HG03060 (cell line): ENCODE measurements at regions not wholly inside any gene's neighbourhood (a gene's known extent, or its start where the extent isn't known, plus 50 kb on each side); places are given as distances from the start of the nearest gene placed in this dataset.
"Not testable (repeated sequence)": the region's sequence is repeated elsewhere in the genome, so short reads cannot be mapped to it uniquely, and the experiment has no call there.

Experiments used
- ATAC-seq: cut with Tn5 transposase; IDR thresholded peaks from one replicate; pipeline ENCODE4 v1.9.1; 2021; ENCODE audit warnings: low read depth, moderate number of reproducible peaks; ENCODE audit not compliant: unreplicated experiment

DNA sequence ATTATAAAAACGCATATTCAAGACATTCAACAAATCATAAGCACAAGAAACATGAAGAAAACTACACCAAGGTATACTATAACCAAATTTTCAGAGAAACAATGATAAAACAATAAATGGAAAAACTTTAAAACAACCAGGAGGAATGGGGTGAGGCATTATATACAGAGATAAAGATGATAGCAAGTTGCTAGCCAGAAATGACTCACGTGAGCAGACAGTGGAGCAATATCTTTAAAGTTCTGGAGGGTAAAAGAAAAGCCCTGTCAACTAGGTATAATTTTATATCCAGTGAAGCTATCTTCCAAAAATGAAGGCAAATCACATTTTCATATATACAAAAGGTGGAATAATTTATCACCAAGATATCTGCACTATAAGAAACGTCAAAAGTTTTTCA, 97.8 kb upstream of the PCED1B start:
- ATAC-seq: no peak

DNA sequence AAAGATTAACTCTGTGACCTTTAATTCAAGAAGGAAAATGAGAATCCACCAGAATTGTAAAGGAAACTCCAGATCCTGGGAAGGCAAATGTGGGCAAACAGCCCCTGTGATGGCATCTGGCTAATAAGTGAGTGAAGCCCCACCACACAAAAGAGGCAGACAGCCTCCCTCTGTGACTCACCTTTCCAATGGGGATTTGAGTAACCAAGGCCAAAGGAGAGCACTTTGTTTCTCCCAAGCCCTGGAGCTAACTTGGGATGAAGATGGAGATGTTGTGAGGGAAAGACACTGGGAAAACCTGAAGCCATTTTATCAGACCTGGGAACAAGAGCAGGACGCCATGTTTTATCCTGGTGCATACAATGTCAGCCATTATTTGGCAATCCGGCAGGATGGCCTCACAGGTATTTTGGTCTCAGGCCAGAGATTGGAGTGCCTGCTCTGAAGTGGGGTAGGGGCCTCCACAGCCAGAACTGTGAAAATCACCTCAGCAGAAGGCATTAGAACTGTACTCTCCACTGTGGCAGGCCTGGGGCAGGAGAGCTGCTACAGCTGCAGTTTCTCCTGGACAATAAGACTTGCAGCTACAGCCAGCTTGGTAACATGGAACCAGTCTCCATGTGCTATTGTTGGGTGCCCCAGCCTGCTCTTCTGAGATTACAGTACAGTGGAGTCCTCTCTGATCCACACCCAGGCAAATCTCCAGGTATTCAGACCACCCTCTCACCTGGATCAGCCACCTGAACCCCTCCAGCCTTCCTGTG, 96.6 kb upstream of the PCED1B start:
- ATAC-seq: no peak

DNA sequence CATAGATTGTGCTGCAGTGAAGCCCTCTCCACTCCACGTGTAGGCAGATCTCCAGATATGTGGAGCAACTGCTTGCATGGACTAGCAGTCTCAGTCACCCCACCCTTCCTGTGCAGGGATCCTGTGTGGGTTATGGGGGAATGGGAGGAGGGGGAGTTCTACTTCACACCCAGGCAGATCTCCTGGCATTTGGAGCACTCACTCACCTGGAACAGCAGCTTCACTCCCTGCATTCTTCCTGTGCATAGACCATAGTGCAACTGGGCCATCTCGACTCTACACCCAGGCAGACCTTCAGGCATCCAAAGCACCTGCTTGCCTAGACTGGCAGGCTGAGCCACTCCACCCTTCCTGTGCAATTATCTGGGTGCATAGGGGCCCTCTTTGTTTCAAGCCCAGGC, 96.0 kb upstream of the PCED1B start:
- no peak for ATAC-seq

- no peak for ATAC-seq
These were observed 95.2 kb upstream of the PCED1B start for GRCh38 chr12:46983959-46984841.

GRCh38 chr12:46985816-46986215, 93.6 kb upstream of the PCED1B start:
- ATAC-seq: no peak

- ATAC-seq: not testable (repeated sequence)
These were observed 91.3 kb upstream of the PCED1B start for GRCh38 chr12:46988122-46988521.

DNA sequence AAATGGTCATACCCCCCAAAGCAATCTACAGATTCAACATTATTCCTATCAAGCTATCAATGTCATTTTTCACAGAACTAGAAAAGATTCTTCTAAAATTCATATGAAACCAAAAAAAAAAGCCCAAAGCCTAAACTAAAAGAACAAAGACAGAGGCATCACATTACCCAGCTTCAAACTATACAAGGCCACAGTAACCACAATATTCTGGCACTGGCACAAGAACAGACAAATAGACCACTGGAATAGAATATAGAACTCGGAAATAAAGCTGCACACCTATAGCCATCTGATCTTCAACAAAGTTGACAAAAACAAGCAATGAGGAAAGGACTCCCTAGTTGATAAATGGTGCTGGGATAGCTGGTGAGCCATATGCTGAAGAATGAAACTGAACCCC, 89.2 kb upstream of the PCED1B start:
- no peak for ATAC-seq

GRCh38 chr12:46992051-46992450, 87.4 kb upstream of the PCED1B start:
- ATAC-seq: not testable (repeated sequence)

GRCh38 chr12:46998811-46999368, 80.5 kb upstream of the PCED1B start:
- ATAC-seq: no peak

- ATAC-seq: no peak
These were observed 74.8 kb upstream of the PCED1B start for GRCh38 chr12:47004634-47005033.

DNA sequence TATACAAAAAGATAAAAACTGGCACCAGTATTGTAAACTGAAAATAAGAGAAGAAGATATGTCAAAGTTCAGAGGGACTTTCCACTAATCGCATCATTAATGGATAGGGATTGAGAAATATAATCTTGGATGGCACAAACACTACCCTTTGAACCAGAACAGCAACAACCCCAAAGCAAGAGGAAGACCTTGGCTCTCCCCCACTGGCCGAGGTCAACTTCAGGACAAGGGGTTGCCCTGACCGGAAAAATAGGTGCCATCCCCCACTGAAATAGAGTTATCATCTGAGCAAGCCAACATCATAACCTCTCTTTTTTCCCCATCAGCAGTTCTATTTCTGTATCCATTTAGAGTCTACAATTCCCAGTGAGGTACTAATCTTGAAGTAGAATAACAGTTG, 72.4 kb upstream of the PCED1B start:
- no peak for ATAC-seq

- no peak for ATAC-seq
These were observed 66.9 kb upstream of the PCED1B start for GRCh38 chr12:47012552-47012951.

GRCh38 chr12:47014474-47014873, 64.9 kb upstream of the PCED1B start:
- no peak for ATAC-seq

- ATAC-seq: no peak
These were observed 64.0 kb upstream of the PCED1B start for GRCh38 chr12:47015381-47015780.

- no peak for ATAC-seq
These were observed 62.2 kb upstream of the PCED1B start for GRCh38 chr12:47017041-47017713.

DNA sequence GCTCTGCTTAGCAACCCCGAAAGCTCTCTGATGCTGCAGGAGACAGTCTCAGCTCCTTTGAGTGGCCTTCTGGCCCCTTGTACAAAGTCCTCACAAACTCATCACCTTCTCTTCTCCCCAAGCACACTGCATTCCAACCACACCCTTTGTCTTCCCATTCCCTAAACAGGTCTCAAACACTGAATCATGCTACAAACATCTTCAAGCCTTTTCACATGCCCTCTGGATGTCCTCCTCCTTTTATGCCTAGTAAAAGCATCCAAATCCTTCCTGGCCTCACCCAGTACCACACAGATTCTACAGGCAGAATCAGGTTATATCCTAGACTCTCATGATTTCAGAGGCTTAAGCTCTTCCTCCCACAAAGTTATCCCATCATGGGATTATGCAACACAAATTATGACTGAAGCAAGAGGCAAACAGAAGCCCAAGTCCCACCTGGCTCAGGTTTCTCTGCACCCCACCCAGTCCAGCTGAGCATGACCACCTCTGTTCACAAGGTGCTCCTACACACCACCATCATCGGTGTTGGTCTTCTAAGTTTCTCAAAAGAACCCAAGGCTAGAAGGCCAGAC, 61.4 kb upstream of the PCED1B start:
- no peak for ATAC-seq

DNA sequence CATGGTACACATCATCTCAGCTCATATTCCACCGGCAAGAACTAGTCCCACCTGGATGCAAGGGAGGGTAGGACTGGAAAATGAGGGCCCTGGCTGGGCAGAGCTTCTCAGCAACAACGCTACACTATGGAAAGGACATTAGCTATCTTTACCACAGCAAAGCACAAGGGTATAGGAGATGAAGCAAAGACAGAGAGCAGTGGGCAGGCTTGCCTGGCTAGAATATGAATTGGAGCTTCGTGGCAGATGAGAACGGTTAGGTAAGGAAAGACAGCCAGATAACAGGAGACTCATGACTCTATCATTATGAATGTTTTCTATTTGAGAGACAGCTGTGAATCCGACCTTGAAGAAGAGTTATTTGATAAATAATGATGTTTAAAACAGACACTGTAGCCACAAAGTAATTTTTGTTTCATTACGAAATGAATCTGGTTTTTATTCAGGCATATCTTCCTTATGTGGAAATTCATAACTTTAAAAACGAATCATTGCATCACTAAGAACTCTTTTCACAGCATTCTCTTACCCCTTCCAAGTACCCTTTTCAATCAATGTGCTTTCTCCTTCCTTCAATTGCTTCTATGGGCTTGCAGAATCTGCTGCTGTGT, 59.1 kb upstream of the PCED1B start:
- no peak for ATAC-seq

GRCh38 chr12:47021298-47021697, 58.1 kb upstream of the PCED1B start:
- ATAC-seq: no peak

DNA sequence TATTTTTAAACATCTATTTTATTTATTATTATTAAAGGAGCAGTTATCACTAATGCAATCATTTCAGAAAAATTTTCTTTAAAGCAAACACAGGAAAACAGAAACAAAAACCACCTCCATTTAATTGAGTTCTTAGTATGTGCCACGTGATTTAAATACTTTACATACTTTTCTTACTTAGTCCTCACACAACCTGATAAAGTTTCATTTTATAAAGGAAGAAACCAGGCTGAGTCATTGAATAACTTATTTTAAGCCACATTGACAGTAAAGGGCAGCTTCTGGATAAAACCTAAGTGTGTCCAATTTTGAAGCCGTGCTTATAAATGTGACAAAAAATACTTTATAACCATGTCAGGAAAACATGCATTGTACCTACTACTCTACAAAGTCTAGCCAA, 57.1 kb upstream of the PCED1B start:
- no peak for ATAC-seq

DNA sequence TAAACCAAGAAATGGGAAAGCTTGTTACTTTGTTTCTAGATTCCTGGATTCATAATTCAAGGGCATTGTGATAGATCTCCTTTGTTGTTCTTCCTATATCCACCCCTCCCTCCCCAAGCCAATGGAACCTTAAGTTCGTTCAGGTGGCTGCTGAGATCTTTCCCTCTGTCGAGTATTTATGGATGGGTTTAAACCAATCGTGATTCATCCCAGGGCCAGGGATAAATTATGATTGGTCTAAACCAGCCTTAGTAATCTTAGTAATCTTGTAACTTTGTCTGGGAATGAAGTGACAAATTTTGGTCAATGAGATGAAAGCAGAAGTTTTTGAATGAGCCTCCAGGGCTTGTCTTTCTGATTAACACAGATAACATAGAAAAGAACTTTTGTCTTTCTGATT, 56.1 kb upstream of the PCED1B start:
- ATAC-seq: no peak
